HG03558 (cell line): ENCODE measurements at regions not wholly inside any gene's neighbourhood (a gene's known extent, or its start where the extent isn't known, plus 50 kb on each side); places are given as distances from the start of the nearest gene placed in this dataset.

ENCODE experiments used
- ATAC-seq: cut with Tn5 transposase; IDR thresholded peaks from one replicate; pipeline ENCODE4 v1.9.1; 2021; ENCODE audit warnings: moderate number of reproducible peaks; ENCODE audit not compliant: unreplicated experiment; ENCODE audit errors: extremely low read depth

GRCh38 chr3:59698091-59698490 lies 648.3 kb upstream of the CFAP20DC start:
- ATAC-seq: no peak

GRCh38 chr3:59696783-59697182 lies 647.0 kb upstream of the CFAP20DC start:
- no peak for ATAC-seq

- no peak for ATAC-seq
Measured at GRCh38 chr3:59695860-59696259, 646.0 kb upstream of the CFAP20DC start.

- ATAC-seq: no peak
Measured at GRCh38 chr3:59692117-59692516, 642.3 kb upstream of the CFAP20DC start.

GRCh38 chr3:59690886-59691285 lies 641.1 kb upstream of the CFAP20DC start:
- ATAC-seq: no peak

GRCh38 chr3:59688636-59689035 lies 638.8 kb upstream of the CFAP20DC start:
- ATAC-seq: no peak

- ATAC-seq: no peak
Measured at GRCh38 chr3:59685432-59685831, 635.6 kb upstream of the CFAP20DC start.

GRCh38 chr3:59684766-59685165 lies 634.9 kb upstream of the CFAP20DC start:
- no peak for ATAC-seq

- no peak for ATAC-seq
Measured at GRCh38 chr3:59680919-59681318, 631.1 kb upstream of the CFAP20DC start.

GRCh38 chr3:59677747-59678702 lies 628.2 kb upstream of the CFAP20DC start:
- ATAC-seq: no peak

GRCh38 chr3:59675495-59675894 lies 625.7 kb upstream of the CFAP20DC start:
- ATAC-seq: no peak

- no peak for ATAC-seq
Measured at GRCh38 chr3:59663076-59663850, 613.4 kb upstream of the CFAP20DC start.

- no peak for ATAC-seq
Measured at GRCh38 chr3:59660852-59661625, 611.2 kb upstream of the CFAP20DC start.

GRCh38 chr3:59660376-59660775 lies 610.6 kb upstream of the CFAP20DC start:
- no peak for ATAC-seq

GRCh38 chr3:59659755-59660154 lies 609.9 kb upstream of the CFAP20DC start:
- no peak for ATAC-seq

GRCh38 chr3:59658866-59659265 lies 609.0 kb upstream of the CFAP20DC start:
- ATAC-seq: no peak

- ATAC-seq: no peak
Measured at GRCh38 chr3:59658274-59658673, 608.4 kb upstream of the CFAP20DC start.

GRCh38 chr3:59655418-59656015 lies 605.7 kb upstream of the CFAP20DC start:
- ATAC-seq: no peak

- ATAC-seq: no peak
Measured at GRCh38 chr3:59654480-59655417, 604.9 kb upstream of the CFAP20DC start.
